ENCODE measurements at regions not wholly inside any gene's neighbourhood (a gene's known extent, or its start where the extent isn't known, plus 50 kb on each side); places are given as distances from the start of the nearest gene placed in this dataset.

- Histone ChIP-seq H3K9me3 (no peaks in the 10 kb centered on the region), H3K4me1 (peaks cover 0 to 24% (median 17%) of the 10 kb centered on the region in 4 donors)
These were observed 173.0 kb upstream of the TLE3 start for GRCh38 chr15:70270752-70271111.

GRCh38 chr15:70269991-70270751 lies 172.5 kb upstream of the TLE3 start:
- H3K4me1 ChIP-seq, result peaks cover 0 to 27% (median 17%) of the 10 kb centered on the region in 4 donors
- H3K36me3 ChIP-seq, result no peaks in the 10 kb centered on the region
- no peaks in the 10 kb centered on the region for H3K9me3 ChIP-seq
- TF ChIP-seq POLR2A (IDR thresholded peaks at IDR 0.05) (no peak), CTCF (IDR thresholded peaks at IDR 0.05) (no peak)
- H3K27ac ChIP-seq, result no peak overlapping the region
- H3K4me3 ChIP-seq, result no peak overlapping the region
- no peak for DNase-seq
- H3K27me3 ChIP-seq, result no peaks in the 10 kb centered on the region

More at GRCh38 chr15:70270752-70271111, 173.0 kb upstream of the TLE3 start:
- H3K4me3 ChIP-seq, result no peak overlapping the region
- H3K27ac ChIP-seq, result no peak overlapping the region
- TF ChIP-seq POLR2A (IDR thresholded peaks at IDR 0.05), result no peak
- no peak for TF ChIP-seq CTCF (IDR thresholded peaks at IDR 0.05)
- DNase-seq, result no peak
- no peaks in the 10 kb centered on the region for H3K36me3 ChIP-seq
- H3K27me3 ChIP-seq, result no peaks in the 10 kb centered on the region

DNA sequence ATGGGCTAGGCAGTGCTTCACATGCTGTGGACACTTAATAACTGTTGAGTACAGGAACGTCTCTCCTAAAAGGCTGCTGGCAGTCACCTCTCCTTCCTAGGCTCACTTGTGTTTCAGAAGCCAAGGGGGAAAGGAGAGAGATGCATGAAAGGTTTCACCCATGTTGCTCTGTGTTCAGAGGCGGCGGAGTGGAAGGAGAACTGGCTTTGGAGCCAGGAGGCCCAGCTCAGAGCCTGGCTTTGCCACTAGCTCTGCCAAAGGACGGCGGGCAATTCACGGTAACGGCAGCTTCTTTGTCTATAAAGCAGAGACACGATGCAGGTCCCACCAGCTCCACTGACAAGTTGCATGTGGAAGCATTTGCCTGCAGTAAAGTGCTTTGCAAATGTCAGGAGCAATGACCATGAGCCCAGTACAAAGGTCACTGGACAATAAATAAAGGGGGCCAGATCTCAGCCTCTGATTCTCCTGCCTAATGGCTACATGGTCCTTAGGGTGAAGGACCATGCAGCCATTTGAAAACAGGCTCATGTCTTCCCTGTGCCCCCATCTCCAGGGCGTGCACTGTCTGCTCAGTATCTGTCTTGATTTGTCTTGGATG lies 171.7 kb upstream of the TLE3 start:
- Histone ChIP-seq H3K27me3 (no peaks in the 10 kb centered on the region), H3K27ac (peak overlapping the region in 1 of 4 donors; percentile 34), H3K36me3 (no peaks in the 10 kb centered on the region), H3K4me1 (peaks cover 0 to 34% (median 20%) of the 10 kb centered on the region in 4 donors), H3K4me3 (no peak overlapping the region), H3K9me3 (no peaks in the 10 kb centered on the region)
- TF ChIP-seq POLR2A (IDR thresholded peaks at IDR 0.05), result no peak
- TF ChIP-seq CTCF (IDR thresholded peaks at IDR 0.05), result no peak
- no peak for DNase-seq

GRCh38 chr15:70268698-70269251 lies 171.1 kb upstream of the TLE3 start:
- H3K4me1 ChIP-seq, result peaks cover 0 to 41% (median 23%) of the 10 kb centered on the region in 4 donors
- no peaks in the 10 kb centered on the region for H3K36me3 ChIP-seq
- peak in 1 of 3 donors; percentile 64 for DNase-seq
- no peak for TF ChIP-seq CTCF (IDR thresholded peaks at IDR 0.05)
- no peak for TF ChIP-seq POLR2A (IDR thresholded peaks at IDR 0.05)
- peak overlapping the region in 1 of 4 donors; percentile 34 for H3K27ac ChIP-seq
- H3K4me3 ChIP-seq, result no peak overlapping the region
- no peaks in the 10 kb centered on the region for H3K27me3 ChIP-seq
- H3K9me3 ChIP-seq, result no peaks in the 10 kb centered on the region

DNA sequence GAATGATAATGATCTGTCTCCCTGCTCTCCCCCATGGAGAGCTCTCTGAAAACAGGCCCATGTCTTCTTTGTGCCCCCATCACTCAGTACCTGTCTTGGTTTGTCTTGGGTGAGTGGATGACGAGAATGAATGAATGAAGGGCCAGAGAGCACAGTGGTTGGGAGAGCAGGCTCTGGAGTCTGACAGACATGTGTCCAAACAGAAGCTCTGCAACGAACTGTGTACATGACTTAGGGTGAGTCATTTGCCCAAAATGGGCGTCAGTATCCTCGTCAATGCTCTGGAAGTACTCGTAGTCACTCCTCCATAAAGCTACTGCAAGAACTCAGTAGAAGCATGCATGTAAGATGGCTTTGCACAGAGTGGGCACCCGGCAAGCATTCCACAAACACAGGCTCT lies 170.2 kb upstream of the TLE3 start:
- Histone ChIP-seq H3K9me3 (no peaks in the 10 kb centered on the region), H3K27ac (no peak overlapping the region), H3K4me3 (no peak overlapping the region), H3K4me1 (peaks cover 0 to 48% (median 27%) of the 10 kb centered on the region in 4 donors), H3K36me3 (no peaks in the 10 kb centered on the region), H3K27me3 (no peaks in the 10 kb centered on the region)
- TF ChIP-seq POLR2A (IDR thresholded peaks at IDR 0.05) (no peak), CTCF (IDR thresholded peaks at IDR 0.05) (no peak)
- no peak for DNase-seq
